RWPE2 (cell line): ENCODE measurements at regions not wholly inside any gene's neighbourhood (a gene's known extent, or its start where the extent isn't known, plus 50 kb on each side); places are given as distances from the start of the nearest gene placed in this dataset.

ENCODE experiments used
- ATAC-seq: fragments of 200-7000 bp; cut with Tn5 transposase; 3 replicates; pipeline ENCODE4 v1.9.1; 2021; ENCODE audit warnings: low read depth
- DNase-seq: peaks from one replicate; pipeline ENCODE4 v3.0.0-alpha.2; 2020; ENCODE audit warnings: low spot score
- H3K27ac ChIP-seq: fragments of 450-650 bp; 2 replicates; pipeline ENCODE4 v1.5.1; 2017; ENCODE audit warnings: mild to moderate bottlenecking; ENCODE audit not compliant: poor library complexity, severe bottlenecking
- H3K27me3 ChIP-seq: fragments of 250-450 bp; sonication (Bioruptor Pico); 2 replicates; pipeline ENCODE4 v1.5.1; 2021; ENCODE audit warnings: mild to moderate bottlenecking, moderate library complexity; ENCODE audit not compliant: insufficient read depth, poor library complexity, severe bottlenecking
- H3K36me3 ChIP-seq: fragments of 250-450 bp; sonication (Bioruptor Pico); 2 replicates; pipeline ENCODE4 v1.5.1; 2020; ENCODE audit warnings: low read depth, mild to moderate bottlenecking, moderate library complexity
- H3K4me1 ChIP-seq: fragments of 250-450 bp; sonication (Bioruptor Pico); 2 replicates; pipeline ENCODE4 v1.5.1; 2021; ENCODE audit warnings: mild to moderate bottlenecking, moderate library complexity; ENCODE audit not compliant: insufficient read depth, poor library complexity, severe bottlenecking
- H3K4me3 ChIP-seq: fragments of 250-450 bp; sonication (Bioruptor Pico); 2 replicates; pipeline ENCODE4 v1.5.1; 2021; ENCODE audit warnings: mild to moderate bottlenecking, moderate library complexity; ENCODE audit not compliant: severe bottlenecking
- H3K9me3 ChIP-seq: fragments of 250-450 bp; sonication (Bioruptor Pico); 2 replicates; pipeline ENCODE4 v1.5.1; 2021; ENCODE audit warnings: mild to moderate bottlenecking, moderate library complexity; ENCODE audit not compliant: severe bottlenecking
- CTCF ChIP-seq: fragments of 450-650 bp; IDR thresholded peaks from one replicate; pipeline ENCODE4 v1.5.1; 2017; ENCODE audit warnings: mild to moderate bottlenecking, moderate library complexity; ENCODE audit not compliant: poor library complexity, severe bottlenecking

- H3K27ac ChIP-seq: no peak overlapping the region
- H3K9me3 ChIP-seq: no peaks in the 10 kb centered on the region
- no peaks in the 10 kb centered on the region for H3K4me1 ChIP-seq
- H3K4me3 ChIP-seq: no peak overlapping the region
- ATAC-seq: no peak
- H3K27me3 ChIP-seq: no peaks in the 10 kb centered on the region
- no peak for TF ChIP-seq CTCF
- DNase-seq: no peak
- H3K36me3 ChIP-seq: no peaks in the 10 kb centered on the region
Observed at GRCh38 chr13:64845110-64845509, 2385.0 kb downstream of the PCDH9 start.

DNA sequence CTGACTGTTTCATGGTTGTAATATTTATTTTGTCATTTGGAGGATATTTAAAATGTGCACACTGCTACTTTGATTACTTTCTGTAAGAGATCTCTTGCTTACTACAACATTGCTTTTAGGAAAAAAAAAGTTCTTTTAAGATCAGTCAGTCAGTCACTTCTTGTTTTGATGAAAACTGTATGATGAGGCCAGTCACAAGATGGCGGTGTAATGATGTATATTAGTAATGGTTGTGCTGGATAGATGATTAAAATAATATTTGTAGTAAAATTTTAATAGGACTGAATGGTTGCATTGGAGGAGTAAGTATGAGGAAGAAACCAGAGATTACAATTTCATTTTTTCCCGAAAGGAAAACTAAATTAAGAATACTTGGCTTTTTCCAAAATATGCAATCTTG, 2411.1 kb downstream of the PCDH9 start:
- no peak for TF ChIP-seq CTCF
- H3K27me3 ChIP-seq: no peaks in the 10 kb centered on the region
- DNase-seq (no peak), ATAC-seq (no peak)
- no peaks in the 10 kb centered on the region for H3K4me1 ChIP-seq
- no peaks in the 10 kb centered on the region for H3K9me3 ChIP-seq
- no peak overlapping the region for H3K4me3 ChIP-seq
- H3K36me3 ChIP-seq: no peaks in the 10 kb centered on the region
- H3K27ac ChIP-seq: no peak overlapping the region

- TF ChIP-seq CTCF: no peak
- H3K36me3 ChIP-seq: no peaks in the 10 kb centered on the region
- H3K27ac ChIP-seq: no peak overlapping the region
- H3K9me3 ChIP-seq: no peaks in the 10 kb centered on the region
- H3K4me1 ChIP-seq: no peaks in the 10 kb centered on the region
- H3K27me3 ChIP-seq: no peaks in the 10 kb centered on the region
- ATAC-seq (no peak; the same call in 2 of the 3 replicates), DNase-seq (no peak)
- H3K4me3 ChIP-seq: no peak overlapping the region
Observed at GRCh38 chr13:64817691-64818090, 2412.4 kb downstream of the PCDH9 start.

- Histone ChIP-seq H3K9me3 (no peaks in the 10 kb centered on the region), H3K27ac (no peak overlapping the region), H3K4me1 (no peaks in the 10 kb centered on the region), H3K27me3 (no peaks in the 10 kb centered on the region), H3K4me3 (no peak overlapping the region), H3K36me3 (no peaks in the 10 kb centered on the region)
- DNase-seq (no peak), ATAC-seq (0 out of 3 replicates have a peak, but pooled peaks have one; percentile 23)
- TF ChIP-seq CTCF: no peak
Observed at GRCh38 chr13:64810750-64811149, 2419.4 kb downstream of the PCDH9 start.

DNA sequence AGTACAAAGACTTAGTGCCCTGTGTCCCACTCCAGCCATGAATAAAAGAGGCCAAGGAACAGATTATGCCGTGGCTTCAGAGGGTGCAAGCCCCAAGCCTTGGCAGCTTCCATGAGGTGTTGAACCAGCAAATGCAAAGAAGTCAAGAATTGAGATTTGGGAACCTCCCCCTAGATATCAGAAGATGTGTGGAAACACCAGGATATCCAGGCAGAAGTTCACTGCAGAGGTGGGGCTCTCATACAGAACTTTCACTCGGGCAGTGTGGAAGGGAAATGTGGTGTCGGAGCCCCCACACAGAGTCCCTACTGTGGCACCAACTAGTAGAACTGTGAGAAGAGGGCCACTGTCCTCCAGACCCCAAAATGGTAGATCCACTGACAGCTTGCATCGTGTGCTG, 2421.4 kb downstream of the PCDH9 start:
- Histone ChIP-seq H3K36me3 (no peaks in the 10 kb centered on the region), H3K9me3 (no peaks in the 10 kb centered on the region), H3K4me1 (no peaks in the 10 kb centered on the region), H3K4me3 (no peak overlapping the region), H3K27me3 (no peaks in the 10 kb centered on the region), H3K27ac (no peak overlapping the region)
- TF ChIP-seq CTCF: no peak
- ATAC-seq: no peak
- no peak for DNase-seq
